ENCODE measurements at regions not wholly inside any gene's neighbourhood (a gene's known extent, or its start where the extent isn't known, plus 50 kb on each side); places are given as distances from the start of the nearest gene placed in this dataset.

DNA sequence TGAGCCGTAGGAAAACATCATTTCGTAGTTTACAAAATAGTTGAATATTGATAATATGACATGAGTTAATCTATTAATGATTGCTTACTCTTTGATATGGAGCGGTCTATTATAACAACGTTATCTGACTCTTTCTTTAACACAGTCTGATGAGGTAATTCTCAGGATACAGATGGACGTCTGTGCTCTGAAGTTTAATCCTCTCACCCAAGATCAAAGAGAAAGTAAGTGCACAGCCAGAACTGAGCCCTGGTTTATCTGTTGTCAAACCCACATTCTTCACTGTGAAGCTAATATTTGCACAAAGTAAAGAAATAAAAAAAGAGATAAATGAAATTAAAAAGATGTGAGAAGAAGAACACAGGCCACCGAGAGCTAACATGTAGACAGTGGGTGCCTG lies 190.9 kb upstream of the COPS8 start:
- DNase-seq (no peak), ATAC-seq (no peak)
- TF ChIP-seq, protein P1, sequence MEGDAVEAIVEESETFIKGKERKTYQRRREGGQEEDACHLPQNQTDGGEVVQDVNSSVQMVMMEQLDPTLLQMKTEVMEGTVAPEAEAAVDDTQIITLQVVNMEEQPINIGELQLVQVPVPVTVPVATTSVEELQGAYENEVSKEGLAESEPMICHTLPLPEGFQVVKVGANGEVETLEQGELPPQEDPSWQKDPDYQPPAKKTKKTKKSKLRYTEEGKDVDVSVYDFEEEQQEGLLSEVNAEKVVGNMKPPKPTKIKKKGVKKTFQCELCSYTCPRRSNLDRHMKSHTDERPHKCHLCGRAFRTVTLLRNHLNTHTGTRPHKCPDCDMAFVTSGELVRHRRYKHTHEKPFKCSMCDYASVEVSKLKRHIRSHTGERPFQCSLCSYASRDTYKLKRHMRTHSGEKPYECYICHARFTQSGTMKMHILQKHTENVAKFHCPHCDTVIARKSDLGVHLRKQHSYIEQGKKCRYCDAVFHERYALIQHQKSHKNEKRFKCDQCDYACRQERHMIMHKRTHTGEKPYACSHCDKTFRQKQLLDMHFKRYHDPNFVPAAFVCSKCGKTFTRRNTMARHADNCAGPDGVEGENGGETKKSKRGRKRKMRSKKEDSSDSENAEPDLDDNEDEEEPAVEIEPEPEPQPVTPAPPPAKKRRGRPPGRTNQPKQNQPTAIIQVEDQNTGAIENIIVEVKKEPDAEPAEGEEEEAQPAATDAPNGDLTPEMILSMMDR (IDR thresholded peaks at IDR 0.05): no peak
- Histone ChIP-seq H3K4me3 (no peak overlapping the region), H3K36me3 (ENCODE audit: insufficient read depth in 1 of 2, low read depth in 1 of 2) (no peaks in the 10 kb centered on the region), H3K9me3 (no peaks in the 10 kb centered on the region), H3K27ac (no peak overlapping the region), H3K4me1 (no peaks in the 10 kb centered on the region), H3K27me3 (ENCODE audit: insufficient read depth in 3 of 3, low read length in 2 of 3) (peaks cover 0 to 2% (median 0%) of the 10 kb centered on the region in 3 donors)
- 83 to 90% (median 86%) methylated on average over 6 of the region's 6 CpGs for WGBS, 3 donors
- intact Hi-C loops (cut with DNase I): no loop called here

DNA sequence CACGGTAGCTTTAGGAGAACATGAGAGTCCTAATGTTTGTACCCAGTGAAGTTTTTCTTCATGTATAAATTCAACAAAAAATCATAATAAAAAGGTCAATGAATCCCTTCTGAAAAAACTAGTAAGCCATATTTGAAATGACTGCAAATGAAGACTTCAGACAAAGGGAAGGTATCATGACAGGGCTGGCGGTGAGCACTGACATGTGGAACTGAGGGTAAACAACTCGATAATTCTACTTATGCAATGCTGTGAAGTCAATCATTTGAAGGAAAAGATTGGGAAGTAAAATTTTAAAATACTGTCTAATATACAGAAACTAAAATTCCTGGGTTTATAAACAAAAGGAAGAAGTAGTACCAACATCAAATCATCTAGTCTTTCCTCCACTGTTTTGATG lies 190.2 kb upstream of the COPS8 start:
- no peak for ATAC-seq

GRCh38 chr2:236896688-236897087 lies 189.0 kb upstream of the COPS8 start:
- 79 to 81% (median 80%) methylated on average over 5 of the region's 5 CpGs for WGBS, 3 donors
- H3K9me3 ChIP-seq: no peaks in the 10 kb centered on the region
- intact Hi-C loops (cut with DNase I): no loop called here
- H3K36me3 ChIP-seq (ENCODE audit: insufficient read depth in 1 of 2, low read depth in 1 of 2): no peaks in the 10 kb centered on the region
- H3K4me3 ChIP-seq: no peak overlapping the region
- no peak overlapping the region for H3K27ac ChIP-seq
- peaks cover 0 to 2% (median 0%) of the 10 kb centered on the region in 3 donors for H3K27me3 ChIP-seq (ENCODE audit: insufficient read depth in 3 of 3, low read length in 2 of 3)
- no peaks in the 10 kb centered on the region for H3K4me1 ChIP-seq
- ATAC-seq (no peak), DNase-seq (no peak)
- TF ChIP-seq, protein P1 (IDR thresholded peaks at IDR 0.05): no peak

More for the DNA sequence above, 190.2 kb upstream of the COPS8 start:
- H3K4me1 ChIP-seq: no peaks in the 10 kb centered on the region
- TF ChIP-seq, protein P1 (IDR thresholded peaks at IDR 0.05): no peak
- H3K27ac ChIP-seq: no peak overlapping the region
- peaks cover 0 to 2% (median 0%) of the 10 kb centered on the region in 3 donors for H3K27me3 ChIP-seq (ENCODE audit: insufficient read depth in 3 of 3, low read length in 2 of 3)
- no peaks in the 10 kb centered on the region for H3K9me3 ChIP-seq
- no peak overlapping the region for H3K4me3 ChIP-seq
- no peak for DNase-seq
- intact Hi-C loops (cut with DNase I): no loop called here
- WGBS, 3 donors: 92 to 97% (median 94%) methylated on average over 3 of the region's 3 CpGs
- no peaks in the 10 kb centered on the region for H3K36me3 ChIP-seq (ENCODE audit: insufficient read depth in 1 of 2, low read depth in 1 of 2)

DNA sequence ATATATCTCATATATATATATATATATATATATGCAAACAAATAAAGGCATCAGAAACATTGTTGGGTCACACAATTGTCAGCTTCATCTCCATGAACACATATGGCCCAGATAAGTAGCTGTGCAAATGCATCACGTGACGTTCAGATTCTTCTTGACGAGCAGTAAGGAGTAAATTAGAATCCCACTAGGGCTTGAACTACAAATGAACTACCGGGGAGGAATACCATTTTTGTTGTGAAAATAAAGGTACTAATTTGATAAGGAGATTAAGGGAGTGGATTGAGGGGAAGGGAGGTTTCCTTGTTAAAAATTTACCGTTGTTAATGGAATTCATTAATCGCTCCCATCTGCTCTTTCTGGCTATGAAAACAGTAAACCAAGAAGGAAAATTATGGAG lies 186.5 kb upstream of the COPS8 start:
- no peak for ATAC-seq
- Histone ChIP-seq H3K27me3 (ENCODE audit: insufficient read depth in 3 of 3, low read length in 2 of 3) (peaks cover 0 to 1% (median 0%) of the 10 kb centered on the region in 3 donors), H3K9me3 (no peaks in the 10 kb centered on the region), H3K4me1 (no peaks in the 10 kb centered on the region), H3K36me3 (ENCODE audit: insufficient read depth in 1 of 2, low read depth in 1 of 2) (no peaks in the 10 kb centered on the region), H3K4me3 (no peak overlapping the region), H3K27ac (no peak overlapping the region)
- 68 to 73% (median 71%) methylated on average over 6 of the region's 6 CpGs for WGBS, 3 donors
- intact Hi-C loops (cut with DNase I): no loop called here
- DNase-seq: no peak
- TF ChIP-seq, protein P1 (IDR thresholded peaks at IDR 0.05): no peak

DNA sequence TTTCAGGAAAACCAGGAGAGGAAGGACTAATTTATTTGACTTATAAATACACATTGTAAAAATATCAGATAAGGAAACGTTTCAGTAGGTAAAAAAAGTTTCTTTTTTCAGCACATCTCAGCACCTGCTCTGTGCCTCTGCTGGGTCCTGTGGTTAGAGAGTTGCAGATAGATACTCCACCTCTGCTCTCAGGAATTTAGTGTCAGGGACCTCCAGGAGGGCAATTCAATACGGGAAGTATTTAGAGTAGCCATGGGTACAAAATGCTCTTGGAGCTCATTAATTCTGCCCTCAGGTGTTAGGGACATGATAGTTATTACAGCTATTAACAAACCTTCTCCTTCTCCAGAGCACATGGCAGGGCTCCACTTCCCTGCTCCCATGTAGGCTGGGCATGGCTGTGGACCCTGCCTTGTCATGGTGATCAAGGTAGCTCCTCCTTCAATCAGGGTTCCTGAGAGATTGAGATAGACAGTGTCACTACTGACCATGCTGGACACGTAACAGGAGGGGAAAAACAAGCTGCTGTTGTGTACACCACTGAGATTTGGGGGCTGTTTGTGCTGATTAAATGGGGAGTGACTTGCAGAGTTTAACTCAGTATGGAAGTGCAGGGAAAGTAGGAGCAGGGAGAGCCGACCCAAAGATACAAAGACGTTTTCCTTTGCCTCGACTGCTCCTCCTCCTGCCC lies 185.6 kb upstream of the COPS8 start:
- DNase-seq (no peak), ATAC-seq (no peak)
- intact Hi-C loops (cut with DNase I): no loop called here
- H3K27ac ChIP-seq: no peak overlapping the region
- H3K9me3 ChIP-seq: no peaks in the 10 kb centered on the region
- no peaks in the 10 kb centered on the region for H3K36me3 ChIP-seq (ENCODE audit: insufficient read depth in 1 of 2, low read depth in 1 of 2)
- H3K4me1 ChIP-seq: no peaks in the 10 kb centered on the region
- TF ChIP-seq, protein P1 (IDR thresholded peaks at IDR 0.05): no peak
- no peak overlapping the region for H3K4me3 ChIP-seq
- peaks cover 0 to 6% (median 4%) of the 10 kb centered on the region in 3 donors for H3K27me3 ChIP-seq (ENCODE audit: insufficient read depth in 3 of 3, low read length in 2 of 3)
- 59 to 63% (median 61%) methylated on average over 6 of the region's 6 CpGs for WGBS, 3 donors

Measured in psoas muscle (tissue), 7 donors.